H1 (cell line): ENCODE measurements at regions not wholly inside any gene's neighbourhood (a gene's known extent, or its start where the extent isn't known, plus 50 kb on each side); places are given as distances from the start of the nearest gene placed in this dataset.
A peak's percentile ranks its signal among the peaks of the same experiment; 100 is the strongest.

Experiments used
- CTCF ChIA-PET: fragments of 300-600 bp; sonication (Branson Sonifier 250); formaldehyde crosslinking; loops from one replicate; lab custom pipeline; 2021; ENCODE audit not compliant: partially characterized antibody; lab: Charles Lee
- POLR2A ChIA-PET: fragments of 300-600 bp; sonication (Branson Sonifier 250); formaldehyde crosslinking; loops from one replicate; lab custom pipeline; 2021; ENCODE audit warnings: inconsistent platforms; ENCODE audit not compliant: partially characterized antibody; lab: Charles Lee
- DNase-seq, 2 experiments: peaks; one replicate each; pipeline versions ENCODE4 v3.0.0 to v3.0.0-alpha.2; 2010 to 2022; ENCODE audit warnings: low spot score in 2 of 2, low read depth in 1 of 2, mixed read lengths in 1 of 2
- FAIRE-seq: peaks from 2 replicates; lab custom pipeline; 2011; peaks lifted over from hg19 to GRCh38; lab: Jason Lieb, UNC
- H2AFZ ChIP-seq: 2 replicates; pipeline ENCODE4 v1.8.1; 2012; ENCODE audit warnings: low read length, inconsistent platforms
- H2AK5ac ChIP-seq: 2 replicates; pipeline ENCODE4 v1.6.1; 2013; ENCODE audit warnings: low read depth, low read length
- H2BK120ac ChIP-seq: replicated peaks from 2 replicates; pipeline ENCODE3; 2013; ENCODE audit warnings: low read depth, low read length, inconsistent platforms
- H2BK12ac ChIP-seq: 2 replicates; pipeline ENCODE4 v1.6.1; 2013; ENCODE audit warnings: low read depth, low read length
- H2BK15ac ChIP-seq: 2 replicates; pipeline ENCODE4 v1.6.1; 2013; ENCODE audit warnings: low read length
- H2BK20ac ChIP-seq: 2 replicates; pipeline ENCODE4 v1.6.1; 2013; ENCODE audit warnings: low read length
- H2BK5ac ChIP-seq: 2 replicates; pipeline ENCODE4 v1.6.1; 2013; ENCODE audit warnings: low read depth, low read length
- H3K14ac ChIP-seq: 2 replicates; pipeline ENCODE4 v1.6.1; 2013; ENCODE audit warnings: inconsistent platforms; ENCODE audit not compliant: insufficient read length
- H3K18ac ChIP-seq: 2 replicates; pipeline ENCODE4 v1.6.1; 2013; ENCODE audit warnings: low read length; ENCODE audit errors: extremely low read depth
- H3K23ac ChIP-seq: 2 replicates; pipeline ENCODE4 v1.6.1; 2013; ENCODE audit warnings: inconsistent platforms; ENCODE audit not compliant: insufficient read length
- H3K23me2 ChIP-seq: 2 replicates; pipeline ENCODE4 v1.6.1; 2013; ENCODE audit warnings: low read depth, low read length
- H3K27ac ChIP-seq: 2 replicates; pipeline ENCODE4 v1.6.1; 2011; ENCODE audit warnings: low read depth, low read length, inconsistent platforms
- H3K27me3 ChIP-seq, 4 experiments: replicated peaks in 1 of 4; 1 replicate in 1 of 4; 2 replicates in 3 of 4; pipeline versions ENCODE4 v1.6.1 to v1.8.1; 2011 to 2013; ENCODE audit warnings: low read length in 3 of 4, mild to moderate bottlenecking in 3 of 4, inconsistent platforms in 2 of 4, mixed read lengths in 2 of 4, moderate library complexity in 1 of 4; ENCODE audit not compliant: control insufficient read depth in 3 of 4, insufficient read depth in 3 of 4; ENCODE audit errors: extremely low read depth in 1 of 4
- H3K36me3 ChIP-seq, 4 experiments: 2 replicates each; pipeline versions ENCODE4 v1.6.1 to v1.8.1; 2011 to 2013; ENCODE audit warnings: mild to moderate bottlenecking in 4 of 4, low read length in 3 of 4, moderate library complexity in 2 of 4, control low read depth in 1 of 4, inconsistent platforms in 1 of 4; ENCODE audit not compliant: insufficient read depth in 4 of 4, control insufficient read depth in 2 of 4
- H3K4ac ChIP-seq: replicated peaks from 2 replicates; pipeline ENCODE3; 2013; ENCODE audit warnings: low read length, low read depth, mixed read lengths, inconsistent platforms; ENCODE audit not compliant: insufficient read length
- H3K4me1 ChIP-seq, 4 experiments: replicated peaks in 1 of 4; 1 replicate in 1 of 4; 2 replicates in 3 of 4; pipeline versions ENCODE4 v1.6.1 to v1.8.1; 2011 to 2013; ENCODE audit warnings: low read length in 3 of 4, inconsistent platforms in 2 of 4, mixed read lengths in 1 of 4; ENCODE audit not compliant: insufficient read depth in 4 of 4, control insufficient read depth in 3 of 4
- H3K4me2 ChIP-seq, 2 experiments: 2 replicates each; pipeline versions ENCODE4 v1.6.1 to v1.8.1; 2011 to 2013; ENCODE audit warnings: low read depth in 2 of 2, low read length in 2 of 2, control low read depth in 1 of 2, inconsistent platforms in 1 of 2, mild to moderate bottlenecking in 1 of 2; ENCODE audit not compliant: insufficient read depth in 1 of 2
- H3K4me3 ChIP-seq, 4 experiments: fragments of 200-600, 300-600 bp in 1 of 4; sonication (generic), shearing (Covaris generic), sonication (Bioruptor Twin) in 1 of 4; 2 replicates each; pipeline versions ENCODE4 v1.5.1 to v1.8.1; 2011 to 2016; ENCODE audit warnings: low read length in 4 of 4, low read depth in 3 of 4, control low read depth in 2 of 4, inconsistent platforms in 2 of 4, mild to moderate bottlenecking in 2 of 4, mixed read lengths in 1 of 4, moderate library complexity in 1 of 4; ENCODE audit not compliant: insufficient read depth in 2 of 4; ENCODE audit errors: extremely low read depth in 1 of 4
- H3K56ac ChIP-seq: replicated peaks from 2 replicates; pipeline ENCODE3; 2013; ENCODE audit warnings: low read depth, mild to moderate bottlenecking, mixed read lengths, low read length, inconsistent platforms; ENCODE audit not compliant: insufficient read length
- H3K79me1 ChIP-seq: 2 replicates; pipeline ENCODE4 v1.6.1; 2013; ENCODE audit warnings: low read depth, low read length, control low read depth
- H3K79me2 ChIP-seq, 2 experiments: 2 replicates each; pipeline versions ENCODE4 v1.6.1 to v1.8.1; 2012 to 2013; ENCODE audit warnings: low read length in 2 of 2, mild to moderate bottlenecking in 2 of 2, inconsistent platforms in 1 of 2; ENCODE audit not compliant: insufficient read depth in 2 of 2, control insufficient read depth in 1 of 2
- H3K9ac ChIP-seq, 4 experiments: replicated peaks in 1 of 4; 1 replicate in 1 of 4; 2 replicates in 3 of 4; pipeline versions ENCODE4 v1.6.1 to v1.8.1; 2011 to 2013; ENCODE audit warnings: low read depth in 3 of 4, low read length in 3 of 4, control low read depth in 2 of 4, mild to moderate bottlenecking in 2 of 4, moderate library complexity in 2 of 4, inconsistent platforms in 1 of 4; ENCODE audit errors: extremely low read depth in 1 of 4
- H3K9me3 ChIP-seq, 2 experiments: 2 replicates each; pipeline versions ENCODE4 v1.6.1 to v1.8.1; 2012 to 2013; ENCODE audit warnings: mild to moderate bottlenecking in 2 of 2, moderate library complexity in 2 of 2, control low read depth in 1 of 2, inconsistent platforms in 1 of 2, low read depth in 1 of 2, low read length in 1 of 2, mixed read lengths in 1 of 2; ENCODE audit not compliant: insufficient read depth in 2 of 2
- H4K20me1 ChIP-seq, 2 experiments: replicated peaks in 1 of 2; 2 replicates each; pipeline versions ENCODE3 to v1.8.1; 2011 to 2013; ENCODE audit warnings: inconsistent platforms in 2 of 2, low read length in 2 of 2, mild to moderate bottlenecking in 1 of 2; ENCODE audit not compliant: insufficient read depth in 2 of 2, control insufficient read depth in 1 of 2
- H4K5ac ChIP-seq: 2 replicates; pipeline ENCODE4 v1.6.1; 2013; ENCODE audit warnings: low read length, low read depth, mixed read lengths, inconsistent platforms; ENCODE audit not compliant: insufficient read length
- H4K8ac ChIP-seq: 2 replicates; pipeline ENCODE4 v1.8.0; 2013; ENCODE audit warnings: mild to moderate bottlenecking, moderate library complexity, low read length, inconsistent platforms; ENCODE audit not compliant: insufficient read depth; ENCODE audit errors: extremely low read depth
- H4K91ac ChIP-seq: replicated peaks from 2 replicates; pipeline ENCODE3; 2013; ENCODE audit warnings: low read length, mixed read lengths, inconsistent platforms; ENCODE audit not compliant: insufficient read length
- ATF3 ChIP-seq: IDR thresholded peaks from 2 replicates; pipeline ENCODE4 v1.6.1; 2011; ENCODE audit warnings: low read depth, mild to moderate bottlenecking, low read length; ENCODE audit not compliant: insufficient read depth
- CTBP2 ChIP-seq: IDR thresholded peaks from 2 replicates; pipeline ENCODE4 v1.7.0; 2011; ENCODE audit warnings: borderline replicate concordance, mild to moderate bottlenecking, moderate library complexity, mixed read lengths, low read length; ENCODE audit not compliant: insufficient read depth, insufficient read length
- E2F6 ChIP-seq: IDR thresholded peaks from 2 replicates; pipeline ENCODE4 v1.6.1; 2012; ENCODE audit warnings: inconsistent platforms
- HDAC2 ChIP-seq, 2 experiments: fragments of 300-600 bp in 1 of 2; sonication (generic) in 1 of 2; IDR thresholded peaks; 2 replicates each; pipeline ENCODE4 v1.6.1; 2011 to 2012; ENCODE audit warnings: low read depth in 2 of 2, low read length in 2 of 2, mild to moderate bottlenecking in 2 of 2, moderate library complexity in 2 of 2, borderline replicate concordance in 1 of 2, inconsistent platforms in 1 of 2
- HDAC6 ChIP-seq: IDR thresholded peaks from one replicate; pipeline ENCODE4 v1.7.1; 2012; ENCODE audit warnings: low read depth, mild to moderate bottlenecking, inconsistent platforms, low read length, moderate library complexity
- KDM1A ChIP-seq: fragments of 200-600, 300-600 bp; sonication (generic); IDR thresholded peaks from 2 replicates; pipeline ENCODE4 v1.7.1; 2016; ENCODE audit warnings: mild to moderate bottlenecking, low read length, borderline replicate concordance
- MAX ChIP-seq: IDR thresholded peaks from 2 replicates; pipeline ENCODE4 v1.6.1; 2012; ENCODE audit warnings: inconsistent platforms
- POLR2A ChIP-seq, 2 experiments: IDR thresholded peaks; 1 replicate in 1 of 2; 2 replicates in 1 of 2; pipeline ENCODE4 v1.6.1; 2011; ENCODE audit warnings: low read depth in 2 of 2, low read length in 2 of 2, mild to moderate bottlenecking in 2 of 2; ENCODE audit errors: control extremely low read depth in 1 of 2
- SIRT6 ChIP-seq: IDR thresholded peaks from one replicate; pipeline ENCODE4 v1.7.1; 2012; ENCODE audit warnings: low read length, inconsistent platforms
- SP4 ChIP-seq: IDR thresholded peaks from 2 replicates; pipeline ENCODE4 v1.6.1; 2012; ENCODE audit warnings: low read length, inconsistent platforms
- SRF ChIP-seq: IDR thresholded peaks from 2 replicates; pipeline ENCODE4 v1.6.1; 2011; ENCODE audit warnings: mild to moderate bottlenecking, low read depth, low read length, moderate library complexity
- WGBS, 2 experiments: shearing (Covaris generic) in 1 of 2; methylation state at CpG; one replicate each; pipeline versions ENCODE4 v1.1.6 to v1.1.7; 2013 to 2015; ENCODE audit warnings: low lambda C conversion rate in 2 of 2, mixed read lengths in 2 of 2, inconsistent platforms in 1 of 2, low coverage in 1 of 2, missing lambda C conversion rate in 1 of 2; ENCODE audit not compliant: insufficient replicate concordance in 2 of 2, insufficient coverage in 1 of 2, insufficient read length in 1 of 2; ENCODE audit errors: extremely low coverage in 1 of 2, missing lambda C conversion rate in 1 of 2; 5-methylcytosine and 5-hydroxymethylcytosine counted together

GRCh38 chr1:29444081-29444715 lies 207.9 kb downstream of the PTPRU start:
- Histone ChIP-seq H3K9me3 (no peaks in the 10 kb centered on the region), H2BK120ac (no peak overlapping the region), H3K79me1 (no peaks in the 10 kb centered on the region), H4K8ac (no peak overlapping the region), H3K23ac (no peak overlapping the region), H3K4me1 (peaks cover 0 to 14% (median 8%) of the 10 kb centered on the region in 4 experiments; a peak in 6 of 7 replicates), H2AFZ (no peak overlapping the region), H3K4ac (no peak overlapping the region), H3K36me3 (no peaks in the 10 kb centered on the region), H3K14ac (no peak overlapping the region), H4K5ac (no peak overlapping the region), H3K9ac (no peak overlapping the region), H4K20me1 (no peaks in the 10 kb centered on the region), H3K18ac (peak overlapping the region; percentile 32; the same call in 1 of the 2 replicates), H3K56ac (no peak overlapping the region), H2AK5ac (peak overlapping the region; percentile 72; the same call in 1 of the 2 replicates), H2BK5ac (no peak overlapping the region), H3K4me3 (no peak overlapping the region), H3K27me3 (no peaks in the 10 kb centered on the region), H3K4me2 (peak overlapping the region in 1 of 2 experiments; percentile 41; a peak in 1 of 4 replicates), H2BK12ac (peak overlapping the region; percentile 85; the same call in 1 of the 2 replicates), H2BK15ac (peak overlapping the region; percentile 65; the same call in 1 of the 2 replicates), H3K27ac (no peak overlapping the region), H2BK20ac (peak overlapping the region; percentile 35; the same call in 1 of the 2 replicates), H3K79me2 (no peaks in the 10 kb centered on the region), H4K91ac (peak overlapping the region; percentile 39), H3K23me2 (no peaks in the 10 kb centered on the region)
- FAIRE-seq (no peak), DNase-seq (peak in 1 of 2 experiments; percentile 44)
- WGBS, 2 experiments = 81% methylated on average over 8 of the region's 8 CpGs; no CpG with 5 or more reads in 1 of the 2 experiments
- CTCF ChIA-PET = interaction anchor here (0.6 to 2.7 kb wide), 12 partner anchors 8 to 428 kb away, joined by 3 to 13 read pairs (median 4); partner anchors contain the start of gene PTPRU
- POLR2A ChIA-PET = interaction anchor here (0.9 kb wide), 1 partner anchor 9 kb away, joined by 3 read pairs; no protein-coding TSS in a partner anchor
- TF ChIP-seq HDAC2 (IDR thresholded peaks at IDR 0.05; ENCODE audit: borderline replicate concordance in 1 of 2, low read depth in 2 of 2, low read length in 2 of 2) (0 out of 4 replicates have a peak, but pooled peaks of 1 of the 2 experiments have one; percentile 29), KDM1A (peak; percentile 20; the same call in 1 of the 2 replicates), SIRT6 (no peak), SP4 (no peak), MAX (peak; percentile 77), CTBP2 (no peak), SRF (no peak), POLR2A (IDR thresholded peaks at IDR 0.05; ENCODE audit: control extremely low read depth in 1 of 2, low read depth in 2 of 2, low read length in 2 of 2) (no peak), E2F6 (peak; percentile 63), ATF3 (no peak), HDAC6 (no peak)
